ENCODE measurements at regions not wholly inside any gene's neighbourhood (a gene's known extent, or its start where the extent isn't known, plus 50 kb on each side); places are given as distances from the start of the nearest gene placed in this dataset.

DNA sequence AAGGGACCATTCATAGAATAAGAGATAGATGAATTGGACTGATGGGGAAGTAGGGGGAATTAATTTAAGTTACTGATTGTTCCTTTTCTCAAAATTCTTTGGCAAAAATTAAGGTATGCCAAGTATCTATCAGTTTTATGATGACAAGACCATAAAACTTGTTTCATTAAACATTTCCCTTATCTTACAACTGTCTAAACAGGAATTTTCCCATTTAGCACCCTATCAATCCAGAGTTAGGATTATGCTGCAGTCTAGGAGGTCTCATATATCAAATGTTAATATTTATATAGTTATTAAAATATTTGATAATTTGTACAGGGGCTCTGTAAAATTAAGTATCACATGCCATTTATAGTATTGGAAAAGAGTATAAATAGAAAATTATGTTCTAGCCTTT lies 51.5 kb upstream of the ARID1B start:
- DNase-seq: no peak

DNA sequence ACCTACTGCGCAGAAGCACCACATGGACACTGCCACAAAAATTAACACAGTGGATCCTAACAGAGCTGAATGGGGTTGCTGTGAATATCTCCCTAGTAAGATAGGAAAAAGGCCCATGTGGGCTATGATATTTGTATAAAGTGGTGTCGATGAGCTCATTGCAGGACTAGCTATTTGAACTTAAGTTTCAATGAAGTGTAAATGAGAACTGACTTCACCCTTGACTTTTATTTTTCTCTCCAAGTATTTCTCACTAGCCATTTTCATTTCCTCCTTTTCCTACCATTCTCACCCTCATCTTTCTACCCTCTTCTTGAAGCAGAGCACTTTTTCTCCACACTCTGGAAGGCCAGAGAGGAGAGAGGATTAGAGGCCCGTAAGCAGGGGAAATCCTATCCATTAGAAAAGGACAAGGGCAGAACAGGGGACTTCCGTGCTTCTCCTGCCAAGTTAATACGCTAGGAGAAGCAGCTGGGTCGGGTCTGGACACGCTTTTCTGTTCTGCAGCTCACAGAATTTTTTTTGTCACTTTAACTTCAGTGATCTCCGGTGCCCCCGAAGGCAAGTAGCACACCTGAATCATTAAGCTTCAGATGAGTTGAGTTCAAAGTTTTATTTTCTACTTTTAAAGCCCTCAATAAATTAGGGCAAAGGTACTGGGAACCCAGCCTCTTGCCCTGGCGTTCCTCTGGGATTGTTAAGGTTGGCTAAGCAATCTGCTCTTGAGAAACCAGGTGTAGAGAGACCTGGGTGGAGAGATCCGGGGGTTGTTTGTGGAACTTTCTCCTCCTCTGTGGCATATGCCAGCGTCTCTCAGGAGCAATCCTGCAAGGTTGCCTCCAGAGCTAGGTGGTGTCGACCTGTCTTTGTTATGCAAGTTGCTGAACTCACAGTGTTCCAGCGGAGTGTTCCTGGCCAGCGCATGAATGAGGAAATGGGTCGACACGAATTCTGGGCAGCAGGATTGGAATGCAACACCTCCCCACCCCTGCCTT lies 56.2 kb upstream of the ARID1B start:
- no peak for DNase-seq

DNA sequence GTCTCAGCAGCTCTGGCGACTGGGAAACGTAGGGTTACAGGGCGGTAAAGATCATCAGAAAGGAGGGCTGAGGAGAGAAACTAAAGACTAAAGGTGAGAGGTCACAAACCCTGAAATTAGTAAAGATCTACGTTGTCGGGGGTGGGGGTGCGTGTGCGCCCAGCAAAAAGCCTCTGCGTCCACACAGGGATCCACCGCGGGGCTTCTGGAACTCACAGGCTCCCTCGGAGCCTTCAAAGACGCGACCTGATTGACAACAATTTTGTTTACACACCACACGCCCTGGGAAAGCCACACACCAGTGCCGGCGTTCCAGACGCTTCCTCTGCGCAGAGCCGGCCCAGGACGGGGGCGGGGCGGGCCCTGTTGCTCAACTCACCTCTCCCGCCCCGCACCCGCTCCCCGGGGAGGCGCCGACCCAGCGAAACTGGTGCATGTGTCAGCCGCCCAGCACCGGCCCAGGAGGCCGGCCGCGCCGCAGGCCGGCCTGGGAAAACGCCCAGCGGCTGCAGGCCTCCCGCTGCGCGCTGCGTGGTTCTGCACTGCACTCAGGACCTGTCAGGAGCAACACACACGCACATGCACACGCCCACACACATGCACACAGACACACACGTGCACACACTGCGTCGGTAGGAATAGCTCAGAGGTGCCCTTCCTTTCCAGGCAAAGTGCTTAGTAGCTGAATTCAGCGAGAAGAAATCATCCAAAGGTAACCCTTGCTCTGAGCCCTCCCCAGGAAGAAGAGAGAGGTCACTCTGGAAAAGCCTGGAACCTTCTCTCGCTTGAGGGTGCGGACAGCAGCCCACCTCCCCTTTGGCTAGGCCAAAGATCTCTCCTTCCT lies 57.2 kb upstream of the ARID1B start:
- DNase-seq: no peak

DNA sequence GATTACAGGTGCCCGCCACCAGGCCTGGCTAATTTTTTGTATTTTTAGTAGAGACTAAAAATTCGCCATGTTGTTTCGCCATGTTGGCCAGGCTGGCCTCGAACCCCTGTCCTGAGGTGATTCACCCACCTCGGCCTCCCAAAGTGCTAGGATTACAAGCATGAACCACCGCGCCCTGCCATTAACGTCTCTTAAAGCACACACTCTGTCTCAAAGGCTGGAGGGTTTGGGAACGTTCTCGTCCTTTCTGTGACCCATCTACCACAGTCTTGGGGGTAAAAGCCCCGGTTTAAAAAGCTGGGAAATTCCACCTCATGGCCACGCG lies 57.8 kb upstream of the ARID1B start:
- no peak for DNase-seq

DNA sequence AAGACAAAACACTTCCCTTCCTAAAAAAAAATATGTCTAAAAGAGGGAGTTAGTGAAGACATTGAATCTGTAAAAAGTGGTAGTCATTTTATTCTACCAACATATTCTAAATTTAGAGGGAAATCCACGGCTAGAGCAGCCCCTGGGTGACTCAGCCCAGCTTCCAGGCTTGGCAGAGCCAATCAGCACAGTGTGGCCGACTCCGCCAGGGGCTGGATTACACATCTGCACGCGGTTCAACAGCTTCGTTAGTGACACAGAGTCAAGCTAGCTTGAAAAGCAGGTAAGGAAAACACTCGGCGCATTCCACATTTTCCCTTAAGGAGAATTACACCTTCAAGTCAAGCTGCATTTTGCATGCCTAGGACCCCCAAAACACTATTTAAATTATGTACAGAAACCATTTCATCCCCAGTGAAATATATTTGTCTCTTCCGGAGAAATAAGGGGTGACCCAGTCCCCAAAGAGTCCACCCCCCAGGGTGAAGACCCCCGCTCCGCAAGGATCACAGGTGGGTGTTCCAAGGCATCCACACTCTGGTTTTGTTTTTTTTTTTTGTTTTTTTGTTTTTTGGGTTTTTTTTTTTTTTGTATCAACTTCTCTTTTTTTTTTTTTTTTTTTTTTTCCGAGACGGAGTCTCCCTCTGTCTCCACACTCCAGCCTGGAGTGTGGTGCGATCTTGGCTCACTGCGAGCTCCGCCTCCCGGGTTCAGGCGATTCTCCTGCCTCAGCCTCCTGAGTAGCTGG lies 58.4 kb upstream of the ARID1B start:
- no peak for DNase-seq

DNA sequence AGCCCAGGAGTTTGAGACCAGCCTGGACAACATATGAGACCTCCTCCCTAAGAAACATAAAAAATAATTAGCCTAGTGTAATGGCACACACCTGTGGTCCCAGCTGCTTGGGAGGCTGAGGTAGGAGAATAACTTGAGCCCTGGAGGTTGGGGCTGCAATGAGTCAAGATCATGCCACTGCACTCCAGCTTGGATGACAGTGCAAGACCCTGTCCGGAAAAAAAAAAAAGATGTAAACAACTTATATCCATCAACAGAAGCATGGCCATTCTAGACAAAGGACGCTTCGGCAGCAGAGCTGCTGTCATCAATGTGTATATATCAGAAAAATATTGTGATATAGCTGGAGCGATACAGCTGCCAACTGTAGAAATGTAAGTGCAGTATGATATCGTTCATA lies 59.6 kb upstream of the ARID1B start:
- DNase-seq: no peak

DNA sequence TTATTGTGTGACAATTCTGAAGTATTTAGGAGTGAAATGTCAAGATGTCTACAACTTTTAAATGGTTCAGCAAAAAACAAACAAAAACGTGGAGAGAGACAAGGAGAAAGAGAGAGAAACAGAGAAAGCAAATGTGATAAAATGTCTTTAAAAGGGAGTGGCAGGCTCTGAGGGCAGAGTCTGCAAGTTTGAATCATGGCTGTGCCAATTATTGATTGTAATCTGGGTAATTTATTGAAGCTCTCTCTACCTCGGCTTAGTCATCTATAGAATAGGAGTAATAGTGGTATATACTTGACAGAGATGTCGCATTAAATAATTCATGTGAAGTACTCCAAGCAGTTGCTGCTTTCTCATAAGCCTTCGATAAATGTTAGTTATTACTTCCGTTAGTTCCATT lies 61.3 kb upstream of the ARID1B start:
- DNase-seq: no peak

DNA sequence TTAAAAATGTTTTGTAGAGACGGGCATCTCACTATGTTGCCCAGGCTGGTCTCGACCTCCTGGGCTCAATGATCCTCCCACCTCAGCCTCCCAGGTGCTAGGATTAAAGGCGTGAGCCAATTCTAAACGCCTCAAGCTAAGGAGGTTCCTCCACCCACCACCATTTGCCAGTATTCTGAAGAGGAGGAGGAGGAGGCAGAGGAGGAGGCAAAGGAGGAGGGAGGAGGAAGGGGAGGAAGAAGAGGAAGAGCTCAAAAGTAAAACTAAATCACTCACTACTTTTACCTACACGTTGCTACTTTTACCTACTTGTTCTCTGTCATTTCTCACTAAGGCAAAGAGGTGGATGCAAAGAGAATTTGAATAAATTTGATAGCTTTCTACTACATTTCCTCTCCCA lies 63.6 kb upstream of the ARID1B start:
- DNase-seq: no peak

DNA sequence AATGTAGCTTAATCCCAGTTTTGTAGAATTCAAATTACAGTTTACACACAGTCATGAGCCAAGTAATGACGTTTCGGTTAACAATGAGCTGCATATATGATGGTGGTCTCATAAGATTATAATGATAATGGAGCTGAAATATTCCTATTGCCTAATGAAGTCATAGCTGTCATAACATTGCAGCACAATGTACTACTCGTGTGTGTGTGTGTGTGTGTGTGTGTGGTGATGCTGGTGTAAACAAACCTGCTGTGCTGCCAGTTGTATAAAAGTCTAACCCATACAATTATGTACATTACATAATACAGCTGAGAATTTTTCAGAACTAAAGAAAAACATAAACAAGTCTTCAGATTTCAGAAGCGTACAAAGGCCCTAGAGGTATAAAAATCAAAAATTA lies 66.7 kb upstream of the ARID1B start:
- no peak for DNase-seq

DNA sequence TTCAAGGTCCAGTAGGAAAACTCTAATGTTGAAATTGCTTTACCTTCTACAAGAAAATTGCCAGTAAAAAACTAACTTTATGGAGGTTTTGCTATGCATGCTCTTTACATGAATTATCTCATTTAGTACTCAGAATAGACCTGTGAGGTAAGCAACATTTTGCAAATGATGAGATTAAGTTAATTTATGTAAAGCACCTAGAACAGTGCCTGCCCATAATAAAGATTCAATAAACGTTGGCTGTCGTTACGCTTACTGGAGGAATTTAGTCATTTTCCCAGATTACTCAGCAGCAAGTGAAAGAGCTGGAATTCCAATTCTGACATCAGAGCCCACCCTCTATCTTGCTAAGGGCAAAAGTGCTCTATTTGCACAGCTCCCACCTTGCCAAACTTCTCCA lies 69.4 kb upstream of the ARID1B start:
- no peak for DNase-seq

DNA sequence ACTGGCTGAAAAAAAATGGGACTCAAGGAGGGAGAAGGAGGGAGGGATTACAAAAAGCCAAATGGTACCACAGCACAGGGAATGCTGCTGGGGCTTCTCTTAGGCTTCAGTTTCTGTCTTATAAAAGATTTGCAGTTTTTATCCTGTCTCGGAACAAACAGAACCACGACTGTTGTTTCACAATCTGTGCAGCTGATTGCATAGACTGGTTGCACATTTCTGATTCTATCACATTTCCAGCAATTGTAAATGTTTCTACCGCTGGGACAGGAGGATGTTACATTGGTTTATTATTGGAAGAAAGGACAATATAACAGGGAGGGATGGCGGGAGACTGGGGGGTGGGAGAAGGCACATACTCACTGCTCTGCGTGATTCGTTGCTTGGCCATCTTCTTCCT lies 73.5 kb upstream of the ARID1B start:
- no peak for DNase-seq

DNA sequence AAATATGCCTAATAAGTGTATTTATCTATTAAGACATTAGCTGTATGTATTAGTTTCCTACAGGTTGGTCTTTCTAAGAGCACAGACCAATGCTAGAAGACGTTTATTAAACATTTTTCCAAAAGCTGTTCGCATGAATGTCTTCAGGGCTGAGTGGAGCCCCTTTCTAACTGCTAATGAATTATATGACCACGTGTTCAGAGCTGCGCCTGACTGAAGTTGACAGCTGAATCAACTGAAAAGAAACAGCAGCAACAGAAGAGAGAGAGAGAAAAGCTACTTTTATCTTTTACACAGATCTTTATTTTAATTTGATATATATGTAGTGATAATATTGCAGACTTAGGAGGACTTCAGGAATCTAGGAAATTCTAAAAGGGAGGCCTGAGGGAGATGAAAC lies 75.2 kb upstream of the ARID1B start:
- DNase-seq: no peak

DNA sequence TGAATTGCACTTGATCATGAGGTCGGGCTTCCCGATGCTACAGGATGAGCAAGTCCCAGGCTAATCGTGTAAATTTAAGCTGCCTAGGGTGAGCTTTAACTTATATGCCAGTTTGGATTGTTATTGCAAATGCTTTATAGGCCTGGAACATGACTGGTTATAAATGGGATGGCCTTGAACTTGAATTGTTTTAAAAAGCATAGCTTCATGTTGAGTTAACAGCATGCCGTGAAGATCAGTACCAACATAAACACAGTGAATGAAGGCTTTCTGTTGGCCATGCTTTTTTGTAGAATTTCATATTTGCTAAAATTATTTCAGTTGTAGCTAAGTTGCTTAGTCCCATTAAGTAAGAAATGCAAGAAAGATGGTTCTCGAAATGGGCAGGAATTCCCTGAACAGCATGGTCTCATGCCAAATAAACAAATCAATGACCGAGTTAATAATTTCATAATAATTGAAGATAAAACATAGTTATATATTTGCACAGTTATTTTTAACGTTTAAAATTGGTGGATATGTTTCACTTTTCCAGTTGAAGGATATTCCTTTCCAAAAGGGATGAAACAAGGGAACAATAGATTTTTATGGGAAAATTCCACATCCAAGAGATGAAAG lies 76.6 kb upstream of the ARID1B start:
- no peak for DNase-seq

DNA sequence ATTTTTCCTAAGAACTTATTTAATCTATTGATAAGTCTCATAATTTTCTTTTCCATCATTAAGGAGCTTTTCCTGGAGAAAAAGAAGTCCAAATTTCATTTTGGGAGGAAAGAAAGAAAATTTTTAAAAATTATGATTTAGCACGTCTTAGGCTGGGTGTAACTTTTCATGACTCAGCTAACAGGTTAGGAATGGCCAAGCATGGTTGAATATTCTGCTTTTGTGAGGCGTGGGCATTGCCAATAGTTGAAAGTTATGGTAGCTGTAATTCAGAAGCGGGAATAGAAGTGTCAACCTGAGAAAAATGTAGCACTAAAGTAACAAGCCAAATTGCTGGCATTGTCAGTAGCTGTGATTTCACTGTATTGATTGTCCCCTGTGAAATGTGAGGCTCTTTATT lies 77.2 kb upstream of the ARID1B start:
- DNase-seq: no peak

DNA sequence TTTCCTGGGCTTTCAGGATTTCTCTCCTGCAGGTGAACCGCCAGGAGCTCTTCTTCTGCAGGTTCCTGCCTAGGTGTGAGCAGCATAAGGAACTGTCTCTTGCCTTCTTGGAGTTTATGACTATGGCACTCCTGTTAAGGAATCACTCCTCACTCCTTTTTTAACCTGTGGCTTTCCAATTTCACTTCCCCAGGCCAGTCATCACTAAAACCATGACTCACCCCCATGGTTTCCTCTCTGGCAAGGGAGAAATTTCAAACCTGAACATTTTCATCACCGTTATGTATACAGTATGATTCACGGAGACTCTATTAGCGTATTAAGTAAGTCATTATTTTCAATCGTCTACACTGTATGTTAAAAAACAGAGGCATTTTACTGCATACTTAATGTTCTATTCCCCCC lies 78.2 kb upstream of the ARID1B start:
- DNase-seq: no peak

DNA sequence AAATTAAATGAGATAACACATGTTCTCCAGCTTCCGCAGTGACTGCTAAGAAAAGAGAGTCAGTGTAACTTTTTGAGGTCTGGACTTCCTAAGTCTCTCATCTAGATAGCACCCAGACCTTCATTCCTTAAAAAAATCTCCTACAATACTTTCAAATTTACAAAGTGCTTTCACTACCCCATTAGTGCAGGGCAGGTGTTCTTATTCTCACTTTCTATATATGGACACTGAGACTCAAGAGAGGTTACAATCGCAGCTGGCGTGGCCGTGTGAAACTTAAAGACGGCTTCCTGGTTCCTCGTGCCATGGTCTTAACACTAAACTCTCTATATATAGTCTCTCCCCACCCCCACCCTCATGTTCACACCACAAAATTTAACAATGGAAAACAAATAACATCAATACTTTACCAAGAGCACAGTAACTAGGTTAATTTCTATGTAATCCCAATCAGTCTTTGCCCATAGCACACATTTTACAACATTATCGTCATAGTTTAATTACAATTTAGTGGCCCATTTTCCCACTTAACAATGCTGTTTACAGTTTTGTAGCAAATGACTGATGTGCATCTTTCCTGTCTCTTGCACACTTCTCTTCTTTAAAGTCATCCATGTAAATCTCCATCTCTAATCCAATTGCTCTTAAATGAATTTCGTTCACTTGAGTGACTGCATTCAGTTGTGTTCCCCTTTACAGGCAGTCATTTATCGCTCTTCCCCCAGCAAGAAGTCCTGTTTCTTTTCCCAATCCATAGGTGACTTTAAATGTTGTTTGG lies 78.8 kb upstream of the ARID1B start:
- DNase-seq: no peak

DNA sequence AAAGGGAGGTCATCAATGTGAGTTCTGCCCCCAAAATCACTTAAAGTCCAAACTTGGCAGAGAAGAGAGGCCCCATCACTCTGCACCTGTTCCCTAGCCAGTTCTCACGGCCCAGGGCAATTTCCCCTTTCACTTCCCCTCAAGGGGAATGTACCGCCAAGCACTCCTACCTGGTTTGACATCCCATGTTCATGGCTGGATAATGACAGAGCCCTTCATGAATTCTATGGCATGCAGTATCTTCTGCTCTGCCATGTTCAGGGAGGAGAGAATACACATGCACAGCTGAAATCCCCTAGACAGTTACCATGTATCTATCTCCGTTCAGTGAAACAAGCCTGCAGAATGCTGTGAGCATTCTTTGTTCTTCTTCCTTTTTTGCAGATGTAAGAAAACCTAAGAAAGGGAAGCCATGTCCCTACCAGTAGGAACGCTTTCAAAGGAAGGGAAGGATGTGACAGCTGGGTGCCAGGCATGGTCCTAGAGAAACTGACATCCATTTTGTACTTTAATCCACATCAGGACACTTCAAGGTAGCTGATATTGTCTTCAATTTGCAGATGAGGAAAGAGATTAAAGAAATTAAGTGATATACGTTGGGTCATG lies 79.8 kb upstream of the ARID1B start:
- no peak for DNase-seq

DNA sequence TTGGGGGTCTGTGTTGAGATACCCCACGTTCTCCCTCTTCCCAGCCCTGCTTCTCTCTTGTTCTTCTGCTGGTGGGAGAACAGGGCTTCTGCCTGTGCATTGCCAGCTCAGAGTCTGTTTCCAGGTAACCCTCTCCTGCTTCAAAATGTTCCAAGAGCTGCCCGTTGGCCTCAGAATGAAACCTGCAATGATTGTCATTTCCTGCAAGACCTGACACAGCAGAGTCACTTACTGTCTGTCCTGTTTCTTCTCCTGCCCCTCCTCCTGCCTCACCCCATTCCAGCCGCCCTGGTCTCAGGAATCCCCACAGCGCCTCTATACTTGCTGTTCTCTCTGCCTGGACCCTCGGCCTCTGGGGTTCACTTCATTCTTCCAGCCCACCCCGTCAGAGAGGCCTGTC lies 81.4 kb upstream of the ARID1B start:
- no peak for DNase-seq

DNA sequence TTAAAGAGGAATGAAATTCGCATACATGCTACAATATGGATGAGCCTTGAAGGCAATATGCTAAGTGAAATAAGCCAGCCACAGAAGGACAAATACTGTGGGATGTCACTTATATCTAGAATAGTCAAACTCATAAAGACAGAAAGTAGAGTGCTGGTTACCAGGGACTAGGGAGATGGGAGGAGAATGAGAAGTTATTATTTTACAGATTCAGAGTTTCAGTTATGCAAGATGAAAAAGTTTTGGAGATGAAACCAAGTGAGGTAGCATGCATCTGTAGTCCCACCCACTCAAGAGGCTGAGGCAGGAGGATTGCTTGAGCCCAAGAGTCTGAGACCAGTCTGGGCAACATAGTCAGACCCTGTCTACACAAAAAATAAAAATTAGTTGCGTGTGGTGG lies 82.5 kb upstream of the ARID1B start:
- no peak for DNase-seq

DNA sequence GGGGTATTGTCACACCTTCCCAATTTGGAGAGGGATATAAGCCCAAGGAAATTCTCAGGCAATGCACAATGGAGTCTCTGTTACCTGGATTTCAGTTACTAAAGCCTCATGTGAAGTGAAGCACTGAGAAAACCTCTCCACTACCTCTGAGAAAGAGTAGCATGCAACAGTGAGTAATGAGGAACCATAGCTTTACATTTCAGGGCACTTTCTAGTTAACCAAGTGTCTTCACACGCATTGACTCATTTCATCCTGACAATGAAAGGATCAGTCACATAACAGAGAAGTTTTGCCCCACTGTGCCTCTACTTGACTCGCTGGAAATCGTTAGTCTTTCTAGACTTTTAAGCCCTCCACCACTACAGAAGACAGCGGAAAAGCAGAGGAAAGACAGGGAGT lies 86.2 kb upstream of the ARID1B start:
- no peak for DNase-seq

DNA sequence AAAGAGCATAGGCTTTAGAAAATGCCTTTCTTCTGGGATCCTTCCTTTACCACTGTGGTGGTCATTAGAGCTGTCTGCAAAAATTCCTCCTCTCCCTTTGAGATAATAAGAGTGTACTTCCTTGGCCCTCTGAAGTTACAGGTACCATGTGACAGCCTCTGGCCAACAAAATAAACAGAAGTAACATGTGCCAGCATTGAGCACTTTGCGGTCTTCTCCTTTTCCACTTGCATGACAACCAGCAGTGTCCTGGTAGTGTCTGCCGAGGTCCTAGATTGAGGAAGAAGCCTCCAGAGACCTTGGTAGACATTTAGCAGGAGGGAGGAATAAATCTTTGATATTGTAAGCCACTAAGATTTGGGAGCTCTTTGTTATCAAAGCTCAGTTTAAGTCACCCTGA lies 87.5 kb upstream of the ARID1B start:
- no peak for DNase-seq

DNA sequence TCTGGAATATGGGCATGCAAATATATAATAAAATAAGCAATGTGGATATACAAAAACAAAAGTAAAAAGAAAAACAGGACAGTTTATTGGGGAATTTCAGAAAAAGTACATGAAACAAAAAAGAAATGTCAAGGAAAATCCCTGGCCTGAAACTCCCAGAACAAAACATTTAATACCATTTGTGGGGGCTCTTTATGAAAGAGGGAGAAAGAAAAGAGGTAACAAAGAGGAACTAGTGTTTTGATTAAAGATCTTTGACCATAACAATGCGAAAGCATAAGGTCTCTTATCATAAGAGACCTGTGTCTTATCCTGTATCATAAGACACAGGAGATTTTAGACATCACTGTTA lies 88.6 kb upstream of the ARID1B start:
- DNase-seq: no peak

Measured in NCI-H2081 treated with DMSO at 0.1 percent for 48 hours (cell line).